Calu3 (cell line): ENCODE measurements at regions not wholly inside any gene's neighbourhood (a gene's known extent, or its start where the extent isn't known, plus 50 kb on each side); places are given as distances from the start of the nearest gene placed in this dataset.

Experiments used
- BruUV-seq: library from RNA; stranded (reverse); fragments of 400-500 nt; replicated peaks from 2 replicates; lab custom pipeline; 2021; lab: Mats Ljungman, UMichigan
- CTCF ChIA-PET: fragments of 300-600 bp; sonication (Branson Sonifier 250); formaldehyde crosslinking; loops from one replicate; lab custom pipeline; 2022; ENCODE audit warnings: antibody characterized with exemption; lab: Charles Lee
- DNase-seq: peaks from one replicate; pipeline ENCODE4 v3.0.0; 2022
- H3K27ac Mint-ChIP-seq: one replicate; pipeline ENCODE4 v1.8.0; 2022; ENCODE audit warnings: mixed read lengths; ENCODE audit not compliant: unreplicated experiment
- H3K27me3 Mint-ChIP-seq: one replicate; pipeline ENCODE4 v1.8.0; 2022; ENCODE audit warnings: mixed read lengths; ENCODE audit not compliant: unreplicated experiment
- H3K36me3 Mint-ChIP-seq: one replicate; pipeline ENCODE4 v1.8.0; 2022; ENCODE audit warnings: mild to moderate bottlenecking, moderate library complexity, mixed read lengths; ENCODE audit not compliant: insufficient read depth, unreplicated experiment
- H3K4me1 Mint-ChIP-seq: one replicate; pipeline ENCODE4 v1.8.0; 2022; ENCODE audit warnings: mild to moderate bottlenecking, low read depth, mixed read lengths; ENCODE audit not compliant: unreplicated experiment
- H3K4me3 Mint-ChIP-seq: one replicate; pipeline ENCODE4 v1.8.0; 2022; ENCODE audit warnings: mild to moderate bottlenecking, low read depth, moderate library complexity, mixed read lengths; ENCODE audit not compliant: unreplicated experiment
- H3K9me3 Mint-ChIP-seq: one replicate; pipeline ENCODE4 v1.8.0; 2022; ENCODE audit warnings: low read depth, mixed read lengths; ENCODE audit not compliant: unreplicated experiment
- CTCF ChIP-seq: fragments of 200-600 bp; IDR thresholded peaks from one replicate; pipeline ENCODE4 v1.8.0; 2022; ENCODE audit warnings: antibody characterized with exemption; ENCODE audit not compliant: unreplicated experiment
- intact Hi-C: fragments of 100-400 bp; cut with micrococcal nuclease; formaldehyde crosslinking; loops from one replicate; pipeline ENCODE4 v1.10.0; 2022; ENCODE audit not compliant: unreplicated experiment

GRCh38 chr3:48088056-48088748 lies 72.0 kb upstream of the MAP4 start:
- Mint-ChIP-seq H3K27me3 (no peaks in the 10 kb centered on the region), H3K4me1 (peaks cover 18% of the 10 kb centered on the region), H3K27ac (peak overlapping the region; percentile 94), H3K9me3 (no peaks in the 10 kb centered on the region), H3K4me3 (peak overlapping the region; percentile 99), H3K36me3 (peaks cover 40% of the 10 kb centered on the region)
- intact Hi-C loops: loop anchor here (5.0 to 10.0 kb wide), 2 partner anchors 46 to 73 kb away; partner anchors contain the start of gene MAP4
- TF ChIP-seq CTCF: no peak
- CTCF ChIA-PET: interaction anchor here (0.6 to 1.7 kb wide), 12 partner anchors 8 to 263 kb away, joined by 3 to 7 read pairs (median 4); no protein-coding TSS in a partner anchor
- BruUV-seq: no TSS peak
- DNase-seq: peak; percentile 7

GRCh38 chr3:48086705-48087104 lies 70.5 kb upstream of the MAP4 start:
- no peak for DNase-seq
- no peak for TF ChIP-seq CTCF
- Mint-ChIP-seq H3K9me3 (no peaks in the 10 kb centered on the region), H3K27ac (peak overlapping the region; percentile 94), H3K4me1 (peaks cover 32% of the 10 kb centered on the region), H3K4me3 (peak overlapping the region; percentile 99), H3K36me3 (peaks cover 40% of the 10 kb centered on the region), H3K27me3 (no peaks in the 10 kb centered on the region)
- BruUV-seq: no TSS peak
- CTCF ChIA-PET: interaction anchor here (1.0 to 1.2 kb wide), 2 partner anchors 65 to 73 kb away, joined by 4 read pairs; no protein-coding TSS in a partner anchor
- intact Hi-C loops: loop anchor here (5.0 to 10.0 kb wide), 2 partner anchors 44 to 72 kb away; partner anchors contain the start of gene MAP4

GRCh38 chr3:48084929-48085328 lies 68.7 kb upstream of the MAP4 start:
- H3K36me3 Mint-ChIP-seq: peaks cover 36% of the 10 kb centered on the region
- CTCF ChIA-PET: interaction anchor here (0.6 kb wide), 2 partner anchors 48 to 222 kb away, joined by 3 to 9 read pairs; no protein-coding TSS in a partner anchor
- H3K9me3 Mint-ChIP-seq: no peaks in the 10 kb centered on the region
- no peak for TF ChIP-seq CTCF
- no peak overlapping the region for H3K27ac Mint-ChIP-seq
- no peak overlapping the region for H3K4me3 Mint-ChIP-seq
- BruUV-seq: no TSS peak
- intact Hi-C loops: loop anchor here (5.0 to 10.0 kb wide), 2 partner anchors 43 to 70 kb away; partner anchors contain the start of gene MAP4
- H3K27me3 Mint-ChIP-seq: no peaks in the 10 kb centered on the region
- DNase-seq: no peak
- peaks cover 37% of the 10 kb centered on the region for H3K4me1 Mint-ChIP-seq

- H3K4me3 Mint-ChIP-seq: no peak overlapping the region
- intact Hi-C loops: loop anchor here (10.0 kb wide), 1 partner anchor 69 kb away; the partner anchor contains the start of gene MAP4
- CTCF ChIA-PET: no interaction called here
- H3K9me3 Mint-ChIP-seq: no peaks in the 10 kb centered on the region
- BruUV-seq: no TSS peak
- no peak for TF ChIP-seq CTCF
- peaks cover 37% of the 10 kb centered on the region for H3K4me1 Mint-ChIP-seq
- H3K27ac Mint-ChIP-seq: no peak overlapping the region
- DNase-seq: no peak
- no peaks in the 10 kb centered on the region for H3K27me3 Mint-ChIP-seq
- peaks cover 29% of the 10 kb centered on the region for H3K36me3 Mint-ChIP-seq
Observed at GRCh38 chr3:48084170-48084569, 68.0 kb upstream of the MAP4 start.
